Hepatocyte (in vitro differentiated cells): ENCODE measurements at regions not wholly inside any gene's neighbourhood (a gene's known extent, or its start where the extent isn't known, plus 50 kb on each side); places are given as distances from the start of the nearest gene placed in this dataset.

ENCODE experiments used
- DNase-seq: peaks from one replicate; pipeline ENCODE4 v3.0.0-alpha.2; 2016; ENCODE audit warnings: low spot score
- H2AFZ ChIP-seq: fragments of 200-600 bp; sonication (generic); 2 replicates; pipeline ENCODE4 v1.6.0; 2016; ENCODE audit warnings: antibody characterized with exemption, mild to moderate bottlenecking
- H3K27ac ChIP-seq: fragments of 200-600 bp; sonication (generic); 2 replicates; pipeline ENCODE4 v1.5.1; 2016; ENCODE audit warnings: mild to moderate bottlenecking
- H3K27me3 ChIP-seq: fragments of 200-600 bp; sonication (generic); 2 replicates; pipeline ENCODE4 v1.6.1; 2016
- H3K36me3 ChIP-seq: fragments of 200-600 bp; sonication (generic); replicated peaks from 2 replicates; pipeline ENCODE4 v1.5.1; 2016; ENCODE audit warnings: low read depth; ENCODE audit not compliant: insufficient read depth
- H3K4me1 ChIP-seq: fragments of 200-600 bp; sonication (generic); 2 replicates; pipeline ENCODE4 v1.5.1; 2016; ENCODE audit warnings: mild to moderate bottlenecking, moderate library complexity; ENCODE audit not compliant: insufficient read depth
- H3K4me2 ChIP-seq: fragments of 200-600 bp; sonication (generic); 2 replicates; pipeline ENCODE4 v1.6.0; 2016
- H3K4me3 ChIP-seq: fragments of 200-600 bp; sonication (generic); 2 replicates; pipeline ENCODE4 v1.5.1; 2016; ENCODE audit warnings: mild to moderate bottlenecking
- H3K79me2 ChIP-seq: fragments of 200-600 bp; sonication (generic); 2 replicates; pipeline ENCODE4 v1.6.0; 2017; ENCODE audit warnings: mild to moderate bottlenecking
- H3K9me2 ChIP-seq: fragments of 200-600 bp; sonication (generic); replicated peaks from 2 replicates; pipeline ENCODE4 v1.6.0; 2017; ENCODE audit warnings: mild to moderate bottlenecking; ENCODE audit not compliant: insufficient read depth
- H3K9me3 ChIP-seq: fragments of 200-600 bp; sonication (generic); 2 replicates; pipeline ENCODE4 v1.5.1; 2016; ENCODE audit warnings: low read depth, mild to moderate bottlenecking
- H4K20me1 ChIP-seq: fragments of 200-600 bp; sonication (generic); 2 replicates; pipeline ENCODE4 v1.6.0; 2016; ENCODE audit warnings: mild to moderate bottlenecking; ENCODE audit not compliant: insufficient read depth, poor library complexity, severe bottlenecking
- CTCF ChIP-seq: fragments of 200-600 bp; sonication (generic); IDR thresholded peaks from 2 replicates; pipeline ENCODE4 v1.5.1; 2016; ENCODE audit warnings: antibody characterized with exemption, mild to moderate bottlenecking; ENCODE audit not compliant: poor library complexity
- EZH2 ChIP-seq: fragments of 200-600 bp; sonication (generic); IDR thresholded peaks from 2 replicates; pipeline ENCODE4 v1.6.1; 2016; ENCODE audit warnings: antibody characterized with exemption, mild to moderate bottlenecking, borderline replicate concordance
- EZH2phosphoT487 ChIP-seq: fragments of 200-600 bp; sonication (generic); IDR thresholded peaks from one replicate; pipeline ENCODE4 v1.6.1; 2018; ENCODE audit warnings: antibody characterized with exemption, mild to moderate bottlenecking, low read depth, moderate library complexity; ENCODE audit not compliant: unreplicated experiment, severe bottlenecking
- WGBS: methylation state at CpG from one replicate; pipeline ENCODE4 v1.1.6; 2016; ENCODE audit warnings: low lambda C conversion rate; ENCODE audit errors: missing lambda C conversion rate; 5-methylcytosine and 5-hydroxymethylcytosine counted together

- 47% methylated on average over 1 of the region's 1 CpG for WGBS
- Histone ChIP-seq H3K4me3 (no peak overlapping the region), H2AFZ (no peak overlapping the region), H3K36me3 (no peaks in the 10 kb centered on the region), H4K20me1 (no peaks in the 10 kb centered on the region), H3K27me3 (no peaks in the 10 kb centered on the region), H3K9me2 (no peaks in the 10 kb centered on the region), H3K9me3 (no peaks in the 10 kb centered on the region), H3K4me2 (no peak overlapping the region), H3K4me1 (no peaks in the 10 kb centered on the region), H3K27ac (no peak overlapping the region), H3K79me2 (no peaks in the 10 kb centered on the region)
- TF ChIP-seq CTCF (no peak), EZH2phosphoT487 (no peak), EZH2 (no peak)
- no peak for DNase-seq
Measured at GRCh38 chr13:68359105-68359504, 1129.0 kb upstream of the PCDH9 start.

GRCh38 chr13:68358294-68358705, 1128.2 kb upstream of the PCDH9 start:
- no peak for TF ChIP-seq EZH2phosphoT487
- TF ChIP-seq CTCF: no peak
- Histone ChIP-seq H3K36me3 (no peaks in the 10 kb centered on the region), H3K4me1 (no peaks in the 10 kb centered on the region), H3K27me3 (no peaks in the 10 kb centered on the region), H3K9me3 (no peaks in the 10 kb centered on the region), H3K9me2 (no peaks in the 10 kb centered on the region), H4K20me1 (no peaks in the 10 kb centered on the region), H3K4me2 (no peak overlapping the region), H3K4me3 (no peak overlapping the region), H2AFZ (no peak overlapping the region), H3K79me2 (no peaks in the 10 kb centered on the region), H3K27ac (no peak overlapping the region)
- no peak for DNase-seq
- 62% methylated on average over 2 of the region's 2 CpGs for WGBS

GRCh38 chr13:68350554-68350953, 1120.4 kb upstream of the PCDH9 start:
- TF ChIP-seq CTCF (no peak), EZH2phosphoT487 (no peak), EZH2 (no peak)
- no peak overlapping the region for H2AFZ ChIP-seq
- no peak overlapping the region for H3K27ac ChIP-seq
- no peaks in the 10 kb centered on the region for H3K27me3 ChIP-seq
- no peaks in the 10 kb centered on the region for H3K79me2 ChIP-seq
- H3K9me2 ChIP-seq: no peaks in the 10 kb centered on the region
- no peak overlapping the region for H3K4me2 ChIP-seq
- DNase-seq: no peak
- no peaks in the 10 kb centered on the region for H4K20me1 ChIP-seq
- no peaks in the 10 kb centered on the region for H3K36me3 ChIP-seq
- no peak overlapping the region for H3K4me3 ChIP-seq
- WGBS: 86% methylated on average over 2 of the region's 2 CpGs
- H3K9me3 ChIP-seq: no peaks in the 10 kb centered on the region
- no peaks in the 10 kb centered on the region for H3K4me1 ChIP-seq

- TF ChIP-seq EZH2phosphoT487: no peak
- TF ChIP-seq CTCF: no peak
- no peak for TF ChIP-seq EZH2
- 60% methylated on average over 3 of the region's 3 CpGs for WGBS
- H3K4me2 ChIP-seq: no peak overlapping the region
Measured at GRCh38 chr13:68347220-68347619, 1117.1 kb upstream of the PCDH9 start.

More at GRCh38 chr13:68347220-68347619, 1117.1 kb upstream of the PCDH9 start:
- Histone ChIP-seq H3K4me3 (no peak overlapping the region), H3K9me2 (no peaks in the 10 kb centered on the region), H3K27ac (no peak overlapping the region), H3K79me2 (no peaks in the 10 kb centered on the region), H3K36me3 (no peaks in the 10 kb centered on the region), H3K27me3 (no peaks in the 10 kb centered on the region), H3K9me3 (no peaks in the 10 kb centered on the region), H4K20me1 (no peaks in the 10 kb centered on the region), H2AFZ (no peak overlapping the region), H3K4me1 (no peaks in the 10 kb centered on the region)
- DNase-seq: no peak
